Gastrocnemius medialis (tissue), 4 donors: ENCODE measurements at regions not wholly inside any gene's neighbourhood (a gene's known extent, or its start where the extent isn't known, plus 50 kb on each side); places are given as distances from the start of the nearest gene placed in this dataset.

Source experiments
- POLR2A ChIP-seq, 2 donors: fragments of 450-650 bp; IDR thresholded peaks; one replicate each; pipeline ENCODE4 v1.6.1; 2017; ENCODE audit warnings: antibody characterized with exemption in 2 of 2, mild to moderate bottlenecking in 2 of 2, moderate library complexity in 2 of 2
- TF ChIP-seq, protein P1 (sequence below), 5 experiments: fragments of 450-650 bp in 3 of 5; fragments of 200-600 bp in 2 of 5; sonication (generic) in 2 of 5; IDR thresholded peaks in 4 of 5; conservative IDR thresholded peaks in 1 of 5; 1 replicate in 4 of 5; 2 replicates in 1 of 5; pipeline ENCODE4 v1.5.1; 2016 to 2019; ENCODE audit warnings: antibody characterized with exemption in 5 of 5, mild to moderate bottlenecking in 3 of 5, moderate library complexity in 3 of 5

DNA sequence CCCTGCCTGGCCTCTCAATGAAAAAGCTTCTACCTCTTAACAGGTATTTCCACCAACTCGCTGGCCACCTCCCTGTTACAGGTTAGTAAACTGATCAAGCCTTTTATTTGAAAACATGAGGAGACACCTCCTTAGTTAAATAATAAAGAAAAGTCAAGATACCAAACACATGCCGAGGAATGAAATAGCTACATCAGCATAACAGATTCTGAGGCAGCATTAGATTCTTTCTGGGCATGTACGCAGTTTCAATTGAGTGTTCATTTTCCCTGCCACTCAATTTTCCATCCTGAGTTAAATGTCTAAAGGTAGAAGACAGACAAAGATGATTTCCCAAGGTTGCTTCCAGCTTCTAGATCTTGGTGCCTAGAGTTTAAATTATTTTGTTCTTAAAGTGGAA lies 250.5 kb upstream of the LRTM1 start:
- TF ChIP-seq, protein P1, sequence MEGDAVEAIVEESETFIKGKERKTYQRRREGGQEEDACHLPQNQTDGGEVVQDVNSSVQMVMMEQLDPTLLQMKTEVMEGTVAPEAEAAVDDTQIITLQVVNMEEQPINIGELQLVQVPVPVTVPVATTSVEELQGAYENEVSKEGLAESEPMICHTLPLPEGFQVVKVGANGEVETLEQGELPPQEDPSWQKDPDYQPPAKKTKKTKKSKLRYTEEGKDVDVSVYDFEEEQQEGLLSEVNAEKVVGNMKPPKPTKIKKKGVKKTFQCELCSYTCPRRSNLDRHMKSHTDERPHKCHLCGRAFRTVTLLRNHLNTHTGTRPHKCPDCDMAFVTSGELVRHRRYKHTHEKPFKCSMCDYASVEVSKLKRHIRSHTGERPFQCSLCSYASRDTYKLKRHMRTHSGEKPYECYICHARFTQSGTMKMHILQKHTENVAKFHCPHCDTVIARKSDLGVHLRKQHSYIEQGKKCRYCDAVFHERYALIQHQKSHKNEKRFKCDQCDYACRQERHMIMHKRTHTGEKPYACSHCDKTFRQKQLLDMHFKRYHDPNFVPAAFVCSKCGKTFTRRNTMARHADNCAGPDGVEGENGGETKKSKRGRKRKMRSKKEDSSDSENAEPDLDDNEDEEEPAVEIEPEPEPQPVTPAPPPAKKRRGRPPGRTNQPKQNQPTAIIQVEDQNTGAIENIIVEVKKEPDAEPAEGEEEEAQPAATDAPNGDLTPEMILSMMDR (IDR thresholded peaks at IDR 0.05 in 4 of 5, conservative IDR thresholded peaks at IDR 0.05 in 1 of 5) = no peak
- TF ChIP-seq POLR2A (IDR thresholded peaks at IDR 0.05) = no peak
